GM12873 (cell line): ENCODE measurements at regions not wholly inside any gene's neighbourhood (a gene's known extent, or its start where the extent isn't known, plus 50 kb on each side); places are given as distances from the start of the nearest gene placed in this dataset.

Source experiments
- TF ChIP-seq, protein P1 (sequence below): IDR thresholded peaks from 2 replicates; pipeline ENCODE4 v1.5.1; 2012; ENCODE audit warnings: low read depth, mild to moderate bottlenecking, moderate library complexity, low read length, control low read depth; ENCODE audit not compliant: insufficient read depth; ENCODE audit errors: missing control alignments

DNA sequence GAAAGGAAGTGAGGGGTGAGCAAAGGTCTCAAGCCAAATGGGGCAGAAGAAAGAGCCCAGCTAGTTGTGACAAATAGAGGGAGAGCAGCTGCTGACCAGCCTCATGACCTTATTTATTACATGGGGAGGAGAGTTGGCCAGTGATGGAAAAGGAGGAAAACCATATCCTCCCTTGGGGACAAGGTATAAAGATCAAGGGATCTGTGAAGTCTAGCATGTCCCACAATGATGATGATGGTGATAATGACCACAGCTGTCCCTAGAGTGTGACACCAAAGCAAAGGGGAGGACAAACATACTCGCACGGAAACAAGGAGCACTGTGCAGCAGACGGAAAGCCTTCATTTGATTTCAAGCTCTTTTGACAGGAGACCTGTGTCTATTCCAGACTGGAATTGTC is 190.4 kb upstream of the MCHR2 start:
- TF ChIP-seq, protein P1, sequence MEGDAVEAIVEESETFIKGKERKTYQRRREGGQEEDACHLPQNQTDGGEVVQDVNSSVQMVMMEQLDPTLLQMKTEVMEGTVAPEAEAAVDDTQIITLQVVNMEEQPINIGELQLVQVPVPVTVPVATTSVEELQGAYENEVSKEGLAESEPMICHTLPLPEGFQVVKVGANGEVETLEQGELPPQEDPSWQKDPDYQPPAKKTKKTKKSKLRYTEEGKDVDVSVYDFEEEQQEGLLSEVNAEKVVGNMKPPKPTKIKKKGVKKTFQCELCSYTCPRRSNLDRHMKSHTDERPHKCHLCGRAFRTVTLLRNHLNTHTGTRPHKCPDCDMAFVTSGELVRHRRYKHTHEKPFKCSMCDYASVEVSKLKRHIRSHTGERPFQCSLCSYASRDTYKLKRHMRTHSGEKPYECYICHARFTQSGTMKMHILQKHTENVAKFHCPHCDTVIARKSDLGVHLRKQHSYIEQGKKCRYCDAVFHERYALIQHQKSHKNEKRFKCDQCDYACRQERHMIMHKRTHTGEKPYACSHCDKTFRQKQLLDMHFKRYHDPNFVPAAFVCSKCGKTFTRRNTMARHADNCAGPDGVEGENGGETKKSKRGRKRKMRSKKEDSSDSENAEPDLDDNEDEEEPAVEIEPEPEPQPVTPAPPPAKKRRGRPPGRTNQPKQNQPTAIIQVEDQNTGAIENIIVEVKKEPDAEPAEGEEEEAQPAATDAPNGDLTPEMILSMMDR = no peak

DNA sequence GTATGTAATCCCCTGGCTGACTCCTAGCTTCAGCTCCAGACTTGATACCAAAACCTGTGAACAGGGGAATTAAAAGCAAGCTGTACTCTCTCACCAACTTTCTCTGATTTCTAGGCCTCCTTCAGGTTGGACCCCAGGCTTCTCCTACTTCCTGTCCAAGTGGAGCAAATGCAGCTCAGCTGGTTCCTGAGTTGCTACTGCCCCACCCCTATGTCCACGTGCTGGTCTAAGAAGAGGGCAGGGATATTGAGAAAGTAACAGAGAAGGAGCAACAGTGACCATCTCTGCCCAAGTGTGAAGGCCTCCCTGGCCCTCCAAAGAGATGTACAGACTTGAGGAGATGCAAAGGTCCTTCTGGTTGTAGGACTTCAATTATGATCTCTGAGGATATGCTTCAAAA is 188.3 kb upstream of the MCHR2 start:
- TF ChIP-seq, protein P1 = no peak

DNA sequence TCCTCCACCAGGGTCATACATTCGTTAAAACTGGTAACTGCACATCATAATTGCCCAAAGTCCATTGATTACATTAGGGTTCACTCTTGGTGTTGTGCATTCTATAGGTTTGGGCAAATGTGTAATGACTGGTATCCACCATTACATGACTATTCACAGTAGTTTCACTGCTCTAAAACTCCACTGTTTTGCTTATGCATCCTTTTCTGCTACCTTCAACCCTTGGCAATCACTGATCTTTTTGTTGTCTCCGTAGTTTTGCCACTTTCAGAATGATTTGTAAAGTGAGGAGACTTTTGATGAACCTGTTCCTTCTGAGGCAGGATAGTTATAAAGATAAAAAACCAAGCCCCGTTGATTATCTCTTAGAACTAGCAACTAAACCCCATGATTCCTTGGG is 187.3 kb upstream of the MCHR2 start:
- TF ChIP-seq, protein P1 = no peak

DNA sequence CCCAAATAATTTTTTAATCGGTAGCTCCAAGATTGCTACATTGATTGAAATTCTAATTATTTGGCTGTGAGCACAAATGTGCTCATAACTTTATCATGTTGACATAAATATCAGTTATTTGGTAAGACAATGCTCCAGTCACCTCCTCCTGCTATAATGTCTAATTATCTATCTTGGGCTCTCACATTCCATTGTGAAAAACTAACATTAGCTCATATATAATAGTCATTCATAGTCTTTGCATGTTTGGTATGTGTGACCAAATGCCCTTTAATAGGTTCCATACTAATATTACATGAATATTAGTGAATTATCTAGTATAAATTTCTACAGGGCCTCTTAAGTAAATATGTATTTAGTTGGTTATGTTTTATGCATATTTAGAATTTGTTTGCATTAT is 185.6 kb upstream of the MCHR2 start:
- TF ChIP-seq, protein P1 = no peak

DNA sequence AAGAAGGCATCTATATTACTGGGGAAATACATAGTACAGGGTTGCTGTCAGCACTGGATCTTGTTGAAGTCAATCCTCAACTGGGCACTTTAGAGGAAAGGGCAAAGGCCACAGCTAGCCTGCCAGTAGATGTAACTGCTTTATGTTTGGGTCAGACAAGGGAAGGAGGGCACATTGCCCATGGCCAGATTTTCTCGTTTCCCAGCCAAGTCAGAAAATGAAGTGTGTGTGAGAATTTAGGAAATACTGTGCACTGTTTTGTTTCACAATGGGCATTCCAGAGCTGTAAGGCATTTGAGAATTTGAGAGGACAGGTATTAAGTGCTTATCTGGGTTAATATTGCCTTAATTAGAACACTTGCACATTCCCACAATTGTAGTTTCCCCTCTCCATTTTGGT is 183.9 kb upstream of the MCHR2 start:
- TF ChIP-seq, protein P1 = no peak

DNA sequence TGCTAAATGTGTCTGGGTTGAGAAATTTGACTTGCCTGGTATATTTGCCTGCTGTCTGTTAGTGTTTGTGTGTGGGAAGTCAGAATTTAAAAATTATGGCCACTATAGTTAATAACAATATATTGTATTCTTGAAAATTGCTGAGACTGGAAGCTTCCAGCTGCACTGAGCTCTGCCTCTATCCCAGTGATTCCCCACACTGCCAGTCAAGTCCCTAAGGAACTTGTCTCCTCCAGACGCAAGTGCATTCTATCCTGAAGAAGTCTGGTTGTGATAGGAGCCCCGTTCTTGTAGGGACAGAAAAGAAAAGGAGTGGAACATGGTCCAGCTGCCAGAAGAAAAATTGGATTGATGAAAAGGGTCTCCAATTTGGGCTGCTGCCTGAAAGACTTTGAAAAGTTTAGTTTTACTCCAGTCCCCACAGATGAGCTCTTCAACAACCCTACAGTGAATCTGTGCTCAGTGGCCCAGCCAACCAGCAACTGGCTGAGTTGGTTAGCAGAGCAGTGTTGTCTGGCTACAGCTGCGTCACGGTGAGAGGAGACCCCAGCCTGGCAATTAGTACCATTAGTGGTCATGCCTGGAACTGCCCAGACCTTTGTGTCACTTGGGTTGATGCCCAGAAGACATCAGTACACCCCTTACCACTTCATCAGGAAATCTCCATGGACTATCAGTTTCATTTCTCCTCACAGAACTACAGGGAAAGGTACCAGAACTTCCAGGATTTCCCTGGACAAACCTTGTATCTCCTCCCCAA is 183.1 kb upstream of the MCHR2 start:
- TF ChIP-seq, protein P1 = no peak

DNA sequence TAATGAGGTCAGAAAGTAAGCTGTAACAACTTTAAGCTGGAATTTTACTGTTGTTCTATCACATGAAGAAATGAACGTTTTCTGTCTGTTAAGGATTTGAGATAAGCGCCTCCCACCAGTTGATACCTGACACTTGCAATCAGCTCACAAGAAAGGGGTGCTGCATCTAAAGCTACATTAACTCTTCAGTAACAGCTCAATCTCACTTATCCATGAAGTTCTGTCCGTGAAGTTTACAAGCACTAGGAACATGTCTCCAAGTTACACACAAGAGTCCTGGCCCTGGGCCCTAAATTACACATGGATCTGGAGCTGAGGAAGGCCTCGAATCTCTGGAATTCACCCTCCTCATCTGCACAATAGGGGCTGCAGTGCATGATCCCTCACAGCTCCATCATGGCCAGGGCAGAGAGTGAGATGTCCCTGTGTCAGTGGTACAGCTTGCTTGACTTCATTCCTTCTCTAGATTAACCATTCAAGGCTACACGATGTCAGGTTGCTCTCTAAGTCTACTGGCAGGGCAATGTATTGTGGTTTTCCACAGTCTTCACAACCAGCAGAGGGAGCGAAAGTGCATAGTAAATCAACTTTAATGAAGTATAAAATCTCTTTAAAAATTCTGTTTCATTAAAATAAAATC is 182.4 kb upstream of the MCHR2 start:
- TF ChIP-seq, protein P1 = no peak
